ENCODE measurements at regions not wholly inside any gene's neighbourhood (a gene's known extent, or its start where the extent isn't known, plus 50 kb on each side); places are given as distances from the start of the nearest gene placed in this dataset.

- TF ChIP-seq, protein P1, sequence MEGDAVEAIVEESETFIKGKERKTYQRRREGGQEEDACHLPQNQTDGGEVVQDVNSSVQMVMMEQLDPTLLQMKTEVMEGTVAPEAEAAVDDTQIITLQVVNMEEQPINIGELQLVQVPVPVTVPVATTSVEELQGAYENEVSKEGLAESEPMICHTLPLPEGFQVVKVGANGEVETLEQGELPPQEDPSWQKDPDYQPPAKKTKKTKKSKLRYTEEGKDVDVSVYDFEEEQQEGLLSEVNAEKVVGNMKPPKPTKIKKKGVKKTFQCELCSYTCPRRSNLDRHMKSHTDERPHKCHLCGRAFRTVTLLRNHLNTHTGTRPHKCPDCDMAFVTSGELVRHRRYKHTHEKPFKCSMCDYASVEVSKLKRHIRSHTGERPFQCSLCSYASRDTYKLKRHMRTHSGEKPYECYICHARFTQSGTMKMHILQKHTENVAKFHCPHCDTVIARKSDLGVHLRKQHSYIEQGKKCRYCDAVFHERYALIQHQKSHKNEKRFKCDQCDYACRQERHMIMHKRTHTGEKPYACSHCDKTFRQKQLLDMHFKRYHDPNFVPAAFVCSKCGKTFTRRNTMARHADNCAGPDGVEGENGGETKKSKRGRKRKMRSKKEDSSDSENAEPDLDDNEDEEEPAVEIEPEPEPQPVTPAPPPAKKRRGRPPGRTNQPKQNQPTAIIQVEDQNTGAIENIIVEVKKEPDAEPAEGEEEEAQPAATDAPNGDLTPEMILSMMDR (IDR thresholded peaks at IDR 0.05; ENCODE audit: poor library complexity) = no peak
- no peak for TF ChIP-seq EZH2phosphoT487 (IDR thresholded peaks at IDR 0.05; ENCODE audit: low read depth, severe bottlenecking, unreplicated experiment)
These were observed 389.4 kb downstream of the CDH9 start for GRCh38 chr5:26649000-26649399.

Data from hepatocyte (in vitro differentiated cells).